SW480 (cell line): ENCODE measurements at regions not wholly inside any gene's neighbourhood (a gene's known extent, or its start where the extent isn't known, plus 50 kb on each side); places are given as distances from the start of the nearest gene placed in this dataset.

ENCODE experiments used
- DNase-seq: peaks from one replicate; pipeline ENCODE4 v3.0.0-alpha.2; 2016; ENCODE audit warnings: low spot score

DNA sequence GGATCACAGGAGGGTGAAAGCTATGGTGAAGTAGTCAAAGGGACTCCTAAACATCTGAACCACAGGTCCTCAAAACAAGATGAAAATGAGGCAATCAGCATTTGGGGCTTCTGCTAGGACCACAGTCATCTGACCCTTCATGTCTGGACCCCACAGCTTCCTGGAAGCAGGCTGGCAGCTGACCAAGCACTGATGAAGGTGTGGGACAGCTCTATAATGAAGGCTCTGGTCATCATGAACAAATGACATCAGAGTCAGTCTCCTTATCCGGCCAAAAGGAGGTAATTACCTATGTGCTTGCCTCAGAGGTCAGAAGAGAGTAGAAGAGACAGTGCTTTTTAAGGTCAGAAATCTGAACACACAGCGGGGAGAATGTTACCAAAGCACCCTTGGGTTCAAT, 101.2 kb upstream of the GNAO1 start:
- DNase-seq = no peak

- no peak for DNase-seq
Observed at GRCh38 chr16:56087626-56088025, 103.7 kb upstream of the GNAO1 start.

- DNase-seq = no peak
Observed at GRCh38 chr16:56081371-56081770, 109.9 kb upstream of the GNAO1 start.

- DNase-seq = no peak
Observed at GRCh38 chr16:56075732-56076388, 115.4 kb upstream of the GNAO1 start.

DNA sequence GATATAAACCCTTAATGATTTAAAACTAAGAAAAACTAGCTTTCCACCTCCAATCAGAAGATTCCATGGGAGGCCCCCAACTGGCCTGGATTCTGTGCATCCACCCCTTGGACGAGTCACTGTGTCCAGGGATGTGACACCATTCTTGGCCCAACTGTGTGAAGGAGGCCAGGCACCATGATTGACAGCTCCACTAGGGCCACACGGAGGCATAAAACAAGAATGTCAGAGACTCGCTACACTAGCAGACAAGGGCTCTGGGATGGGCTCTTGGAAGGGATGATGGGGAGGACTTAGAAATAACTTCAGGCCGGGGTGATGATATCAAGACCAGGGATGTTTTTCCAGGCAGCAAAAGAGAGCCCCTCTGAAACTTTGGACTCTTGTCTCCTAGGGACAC, 117.8 kb upstream of the GNAO1 start:
- no peak for DNase-seq

GRCh38 chr16:56072096-56072495, 119.2 kb upstream of the GNAO1 start:
- DNase-seq = no peak

DNA sequence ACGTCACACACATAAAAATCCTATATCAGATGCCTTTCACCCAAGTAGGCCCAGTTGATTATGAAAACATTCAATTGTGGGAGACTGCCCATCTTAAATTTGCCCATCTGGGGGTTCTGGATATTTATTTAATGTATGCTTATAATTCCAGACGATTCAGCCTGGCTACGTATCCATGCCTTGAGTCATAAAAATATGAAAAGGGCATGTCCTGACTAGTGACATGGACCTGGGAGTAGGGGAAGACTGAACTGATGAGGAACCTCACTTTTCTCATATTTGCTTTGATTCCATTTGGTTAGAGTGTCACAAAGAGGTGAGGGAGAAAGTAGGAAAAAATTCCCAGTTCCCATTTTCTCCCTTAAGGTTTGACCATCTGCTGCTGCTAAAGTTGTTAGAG, 122.5 kb upstream of the GNAO1 start:
- DNase-seq = no peak

DNA sequence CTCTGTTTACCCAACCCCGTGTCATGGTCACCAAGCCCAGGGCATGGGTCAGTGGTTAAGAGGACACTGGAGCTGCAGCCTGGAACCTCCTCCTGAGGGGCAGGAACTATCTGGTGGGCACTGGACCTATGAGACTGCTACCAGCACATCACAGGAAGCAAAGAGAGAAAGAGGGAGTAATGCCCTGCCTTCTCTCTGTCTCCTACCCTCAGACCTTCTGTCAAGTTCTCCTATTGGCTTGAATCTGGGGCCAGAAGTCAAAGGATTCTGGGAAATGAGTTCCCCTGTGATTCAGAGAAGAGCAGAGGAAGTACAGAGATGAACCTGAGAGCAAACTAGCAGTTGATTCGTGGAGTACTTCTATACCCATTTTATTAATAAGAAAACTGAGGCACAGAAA, 123.0 kb upstream of the GNAO1 start:
- DNase-seq = no peak

- no peak for DNase-seq
Observed at GRCh38 chr16:56067406-56067805, 123.9 kb upstream of the GNAO1 start.

DNA sequence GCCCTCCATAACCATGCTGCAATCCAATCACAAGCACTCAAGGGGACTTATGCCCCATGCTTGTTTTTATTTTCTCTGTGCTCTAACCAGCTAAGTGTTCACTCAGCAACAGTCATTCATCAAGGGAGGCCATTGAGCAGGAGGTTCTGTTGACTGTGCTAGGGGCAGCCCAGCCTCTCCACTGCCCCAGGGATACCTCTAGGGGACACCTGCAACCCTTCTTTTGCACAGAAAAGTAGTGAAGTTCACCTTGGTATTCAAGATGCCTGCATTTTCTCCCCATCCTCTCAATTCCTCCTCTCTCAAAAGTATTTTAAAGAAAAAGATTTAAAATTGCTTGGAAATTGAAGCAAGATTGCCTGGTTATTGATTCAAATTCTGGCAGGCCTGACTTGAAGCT, 124.7 kb upstream of the GNAO1 start:
- DNase-seq = no peak

DNA sequence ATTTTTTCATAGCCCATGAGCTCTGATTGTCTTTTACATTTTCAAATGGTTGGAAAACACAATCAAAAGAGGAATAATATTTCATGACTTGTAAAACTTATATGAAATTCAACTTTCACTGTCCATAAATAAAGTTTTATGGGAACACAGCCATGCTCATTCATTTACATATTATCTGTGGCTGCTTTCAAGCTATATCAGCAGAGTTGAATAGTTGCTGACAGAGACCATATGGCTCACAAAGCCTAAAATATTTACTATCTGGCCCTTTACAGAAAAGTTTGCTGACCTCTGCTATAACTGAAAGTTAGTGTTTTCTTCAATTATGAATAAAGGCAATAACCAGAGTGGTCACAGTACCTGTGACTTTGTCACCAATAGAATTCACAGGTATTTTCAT, 128.2 kb upstream of the GNAO1 start:
- DNase-seq = no peak

DNA sequence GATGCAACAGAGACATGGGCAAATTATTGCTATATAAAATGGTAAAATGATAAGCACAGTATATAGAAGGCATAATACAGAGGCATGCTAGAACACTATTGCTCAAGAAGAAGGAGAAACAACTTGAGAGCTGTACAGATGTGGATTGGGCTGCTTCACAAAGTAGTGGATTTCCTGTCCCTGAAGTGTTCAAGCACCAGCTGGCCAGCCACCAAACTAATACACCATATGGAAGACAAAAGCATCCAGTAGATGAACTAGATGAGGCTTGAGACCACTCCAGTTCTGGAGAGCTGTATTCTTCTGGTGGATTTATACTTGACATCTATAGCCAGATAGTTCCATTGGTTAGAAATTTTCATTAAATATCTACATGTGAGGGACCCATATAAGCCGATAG, 134.1 kb upstream of the GNAO1 start:
- no peak for DNase-seq

GRCh38 chr16:56050916-56051315, 140.4 kb upstream of the GNAO1 start:
- no peak for DNase-seq

DNA sequence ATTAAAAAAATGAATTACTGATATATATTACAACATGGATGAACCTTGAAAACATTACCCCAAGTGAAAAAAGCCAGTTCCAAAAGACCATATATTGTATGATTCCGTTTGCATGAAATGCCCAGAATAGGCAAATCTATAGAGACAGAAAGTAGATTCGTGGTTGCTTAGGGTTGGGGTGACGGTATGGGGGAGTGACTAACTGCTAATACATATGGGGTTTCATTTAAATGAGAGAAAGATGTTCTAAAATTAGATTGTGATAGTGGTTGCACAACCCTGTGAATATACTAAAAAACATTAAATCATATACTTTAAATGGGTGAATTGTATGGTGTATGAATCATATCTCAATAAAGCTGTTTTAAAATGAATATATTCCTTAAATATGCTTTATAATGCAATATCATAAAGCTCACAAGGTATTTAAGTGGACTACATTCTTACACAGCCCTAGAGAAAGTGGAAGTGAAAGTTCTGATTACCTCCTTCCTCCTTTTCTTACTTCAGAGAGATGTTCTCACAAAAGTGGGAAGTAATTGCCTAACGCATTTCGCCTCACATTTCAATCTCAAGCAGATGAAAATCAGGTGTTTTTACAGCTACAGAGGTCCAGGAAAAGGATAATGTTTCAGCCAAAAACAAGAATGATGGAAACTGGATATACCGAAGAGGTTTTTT, 142.7 kb upstream of the GNAO1 start:
- DNase-seq = no peak

DNA sequence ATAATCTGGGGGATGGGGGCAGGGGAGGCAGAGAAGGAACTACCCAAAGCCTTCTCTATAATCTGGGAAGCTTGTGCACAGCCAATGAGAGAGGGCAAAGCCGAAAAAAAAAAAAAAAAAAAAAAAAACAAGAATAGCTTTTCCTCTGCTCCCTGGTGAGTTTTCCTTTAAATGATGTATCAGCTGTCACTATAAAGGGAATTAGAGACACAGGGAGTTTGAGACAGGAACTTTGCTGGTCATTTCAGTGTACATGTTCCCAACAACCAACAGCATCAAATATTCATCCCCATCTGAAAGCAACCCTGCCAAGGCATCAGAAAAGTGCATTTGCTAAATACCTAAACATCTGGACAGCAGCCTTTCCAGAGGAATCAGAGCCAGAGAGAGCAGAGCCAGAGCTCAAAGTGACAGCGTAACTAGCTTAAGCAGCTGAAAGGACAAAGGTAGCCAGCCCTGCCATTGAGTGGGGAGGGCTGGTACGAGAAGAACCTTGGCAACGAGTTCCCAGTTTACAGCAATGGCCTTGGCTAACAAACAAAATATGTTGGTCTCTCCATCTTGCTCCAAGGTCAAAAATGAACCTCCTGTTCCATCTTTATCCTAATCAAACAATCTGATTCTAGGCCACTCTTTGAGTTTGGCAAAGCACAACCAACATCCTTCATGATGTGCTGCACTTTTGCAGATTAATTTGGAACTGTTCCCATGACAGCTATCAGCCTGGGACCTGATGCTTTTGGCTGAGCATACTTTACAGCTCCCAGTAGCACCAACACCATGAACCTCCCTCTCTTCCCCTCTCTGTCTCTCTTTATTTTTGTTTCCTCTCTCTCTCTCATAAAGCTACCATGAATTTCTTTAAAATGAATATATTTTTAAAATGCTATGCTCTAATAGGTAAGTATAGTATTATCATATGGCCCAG, 143.7 kb upstream of the GNAO1 start:
- DNase-seq = no peak

GRCh38 chr16:56042416-56042815, 148.9 kb upstream of the GNAO1 start:
- no peak for DNase-seq

GRCh38 chr16:56041556-56042140, 149.6 kb upstream of the GNAO1 start:
- peak; percentile 63 for DNase-seq

- no peak for DNase-seq
Observed at GRCh38 chr16:56038564-56039098, 152.7 kb upstream of the GNAO1 start.

GRCh38 chr16:56032072-56032471, 156.9 kb upstream of the CES5A start:
- no peak for DNase-seq

GRCh38 chr16:56029026-56029425, 153.9 kb upstream of the CES5A start:
- DNase-seq = no peak

- no peak for DNase-seq
Observed at GRCh38 chr16:56022818-56023217, 147.6 kb upstream of the CES5A start.

DNA sequence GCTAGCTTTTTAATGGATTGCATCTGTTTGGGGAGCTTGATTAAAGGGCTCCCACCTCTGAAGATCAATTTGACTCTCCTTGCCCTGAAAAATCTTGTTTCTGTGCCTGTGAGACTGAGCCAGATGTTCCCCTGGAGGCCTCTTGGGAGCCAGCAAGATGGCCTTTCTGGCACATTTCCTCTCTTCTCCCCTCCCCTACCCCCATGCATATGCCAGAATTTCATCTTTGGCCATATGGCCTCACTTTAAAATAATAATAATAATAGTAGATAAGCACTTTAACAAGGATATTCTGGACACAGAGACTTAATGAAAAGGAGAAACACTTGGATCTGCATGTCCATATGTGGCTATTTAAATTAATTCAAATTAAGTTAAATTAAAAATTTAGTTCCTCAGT, 144.1 kb upstream of the CES5A start:
- no peak for DNase-seq
